ENCODE measurements at regions not wholly inside any gene's neighbourhood (a gene's known extent, or its start where the extent isn't known, plus 50 kb on each side); places are given as distances from the start of the nearest gene placed in this dataset.

- DNase-seq = no peak
These were observed 109.3 kb upstream of the TNRC6C start for GRCh38 chr17:77849239-77849638.

- DNase-seq = no peak
These were observed 106.6 kb upstream of the TNRC6C start for GRCh38 chr17:77851921-77852320.

- DNase-seq = no peak
These were observed 105.8 kb upstream of the TNRC6C start for GRCh38 chr17:77852731-77853130.

- no peak for DNase-seq
These were observed 105.1 kb upstream of the TNRC6C start for GRCh38 chr17:77853191-77853977.

- DNase-seq = no peak
These were observed 104.3 kb upstream of the TNRC6C start for GRCh38 chr17:77854083-77854758.

- no peak for DNase-seq
These were observed 103.5 kb upstream of the TNRC6C start for GRCh38 chr17:77854759-77855745.

- DNase-seq = no peak
These were observed 101.8 kb upstream of the TNRC6C start for GRCh38 chr17:77856551-77857305.

- DNase-seq = no peak
These were observed 101.3 kb upstream of the TNRC6C start for GRCh38 chr17:77857306-77857555.

- DNase-seq = no peak
These were observed 100.9 kb upstream of the TNRC6C start for GRCh38 chr17:77857613-77858012.

- no peak for DNase-seq
These were observed 100.0 kb upstream of the TNRC6C start for GRCh38 chr17:77858291-77859034.

GRCh38 chr17:77859035-77859810 is 99.3 kb upstream of the TNRC6C start:
- DNase-seq = no peak

- no peak for DNase-seq
These were observed 97.3 kb upstream of the TNRC6C start for GRCh38 chr17:77861133-77861695.

GRCh38 chr17:77861981-77862645 is 96.4 kb upstream of the TNRC6C start:
- DNase-seq = no peak

GRCh38 chr17:77862890-77863813 is 95.4 kb upstream of the TNRC6C start:
- no peak for DNase-seq

- no peak for DNase-seq
These were observed 94.7 kb upstream of the TNRC6C start for GRCh38 chr17:77863814-77864161.

GRCh38 chr17:77864234-77865111 is 94.0 kb upstream of the TNRC6C start:
- no peak for DNase-seq

- no peak for DNase-seq
These were observed 93.3 kb upstream of the TNRC6C start for GRCh38 chr17:77865112-77865611.

GRCh38 chr17:77865716-77866115 is 92.8 kb upstream of the TNRC6C start:
- no peak for DNase-seq
